GM19452 (cell line): ENCODE measurements at regions not wholly inside any gene's neighbourhood (a gene's known extent, or its start where the extent isn't known, plus 50 kb on each side); places are given as distances from the start of the nearest gene placed in this dataset.

Experiments
- ATAC-seq: cut with Tn5 transposase; IDR thresholded peaks from one replicate; pipeline ENCODE4 v1.9.1; 2021; ENCODE audit not compliant: unreplicated experiment

DNA sequence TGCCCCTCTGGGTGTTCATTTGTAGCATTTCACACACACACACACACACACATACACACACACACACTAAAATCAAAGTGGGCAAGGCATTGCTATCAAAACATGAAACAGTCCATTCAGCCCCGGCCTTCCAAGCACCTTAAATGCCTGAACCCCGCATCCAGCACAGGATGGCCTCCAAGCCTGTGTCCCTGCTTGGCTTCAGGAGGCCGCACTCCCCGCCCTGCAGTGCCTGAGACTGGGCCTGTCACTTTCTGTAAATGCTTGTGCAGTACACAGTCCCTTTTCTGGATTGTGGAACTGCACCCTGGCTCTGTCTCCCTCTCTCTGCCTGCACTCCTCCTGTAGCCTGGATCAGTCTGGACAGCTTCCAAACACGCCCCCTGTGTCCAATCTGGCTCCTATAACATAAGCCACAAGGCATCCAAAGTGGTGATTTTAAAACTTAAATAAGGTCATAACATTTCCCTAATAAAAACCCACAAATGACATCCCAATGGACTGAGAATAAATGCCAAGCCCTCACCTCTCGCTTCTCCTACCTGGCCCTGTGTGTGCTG, 972.2 kb upstream of the TMEM132C start:
- no peak for ATAC-seq

DNA sequence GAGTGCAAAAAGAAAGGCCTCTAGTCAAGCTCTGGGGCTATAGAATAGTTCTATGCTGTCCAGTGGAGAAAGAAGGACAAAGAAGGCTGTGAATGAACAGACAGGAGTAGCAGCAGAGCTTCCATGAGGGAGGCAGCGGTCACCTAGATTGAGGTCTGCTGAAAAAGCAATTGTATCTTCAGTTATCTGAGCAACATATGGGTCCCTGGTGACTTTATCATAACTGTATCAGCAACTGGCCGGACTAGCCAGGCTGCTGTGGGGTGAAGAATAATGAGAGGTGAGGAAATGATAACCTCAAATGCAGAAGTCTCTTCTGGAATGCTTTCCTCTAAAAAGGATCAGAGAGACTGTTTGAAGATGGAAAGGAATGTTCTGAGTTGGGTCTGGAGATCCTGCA, 971.3 kb upstream of the TMEM132C start:
- no peak for ATAC-seq

DNA sequence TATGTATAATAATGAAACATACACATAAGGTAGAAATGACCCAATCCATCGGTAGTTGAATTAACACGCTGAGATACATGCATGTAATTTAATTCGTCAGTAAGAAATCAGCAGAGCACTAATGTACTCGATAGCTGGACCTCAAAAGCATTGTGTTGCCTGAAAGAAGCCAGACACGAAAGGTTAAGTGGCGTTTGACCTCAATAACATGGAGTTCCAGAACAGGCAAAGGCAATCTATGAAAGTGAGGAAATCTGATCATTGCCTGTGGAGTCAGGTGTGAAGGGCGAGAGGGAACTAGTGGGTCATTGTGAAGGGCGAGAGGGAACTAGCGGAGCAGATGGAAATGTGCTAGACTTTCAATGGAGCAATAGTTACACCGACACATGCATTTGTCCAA, 970.4 kb upstream of the TMEM132C start:
- ATAC-seq, result no peak

DNA sequence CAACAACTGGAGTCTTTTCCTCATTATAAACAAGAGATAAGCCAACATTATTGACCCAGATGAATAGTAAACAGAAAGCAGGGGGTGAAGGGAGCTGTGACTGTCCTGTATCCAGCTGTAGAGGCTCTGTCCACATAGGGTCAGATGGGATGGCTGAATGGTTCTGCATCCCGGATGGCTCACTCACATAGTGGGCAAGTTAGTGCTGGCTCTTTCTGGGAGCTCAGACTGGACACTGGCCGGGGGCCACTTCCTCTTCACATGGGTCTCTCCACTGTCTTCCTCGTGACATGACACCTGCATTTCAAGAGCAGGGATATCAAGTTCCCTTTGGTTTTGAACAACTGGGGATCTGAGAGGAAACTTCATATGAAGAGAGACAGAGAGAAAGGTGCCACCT, 969.6 kb upstream of the TMEM132C start:
- ATAC-seq, result no peak

DNA sequence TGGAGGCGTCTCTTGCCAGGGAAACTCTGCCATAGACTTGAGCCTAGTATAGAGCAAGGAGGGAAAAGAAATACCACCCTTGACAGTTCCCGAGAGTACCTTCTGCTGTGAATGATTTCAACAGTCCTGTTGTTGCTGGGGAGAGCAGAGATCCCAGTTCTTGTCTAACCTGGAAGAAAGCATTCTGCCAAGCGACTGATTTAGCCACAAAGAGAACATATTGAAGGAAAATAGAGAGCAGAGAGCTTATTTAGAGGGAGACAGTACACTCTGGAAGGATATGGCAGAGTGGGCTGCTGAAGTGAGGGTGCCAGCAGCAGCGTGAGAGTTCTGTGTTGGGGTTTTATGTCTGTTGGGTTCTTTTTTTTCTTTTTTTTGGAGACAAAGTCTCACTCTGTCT, 966.9 kb upstream of the TMEM132C start:
- no peak for ATAC-seq

DNA sequence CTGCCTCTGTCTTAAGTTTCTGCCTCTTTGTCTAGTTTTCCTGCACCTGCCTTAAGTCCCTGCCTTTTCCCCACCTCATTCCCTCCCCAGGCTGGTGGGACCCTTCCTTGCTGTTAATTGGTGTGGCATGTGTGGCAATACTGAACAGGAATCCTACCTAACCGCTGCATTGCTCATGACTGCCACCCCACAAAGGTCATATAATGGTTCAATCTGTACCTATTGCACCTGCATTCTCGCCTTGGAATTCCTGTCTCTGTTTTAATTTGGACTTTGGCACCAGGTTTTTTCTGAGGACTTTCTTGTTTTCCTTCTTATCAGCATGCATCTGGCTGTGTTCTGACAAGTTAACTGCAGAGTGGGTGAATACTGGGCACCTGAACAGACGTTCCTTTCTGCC, 966.2 kb upstream of the TMEM132C start:
- no peak for ATAC-seq

DNA sequence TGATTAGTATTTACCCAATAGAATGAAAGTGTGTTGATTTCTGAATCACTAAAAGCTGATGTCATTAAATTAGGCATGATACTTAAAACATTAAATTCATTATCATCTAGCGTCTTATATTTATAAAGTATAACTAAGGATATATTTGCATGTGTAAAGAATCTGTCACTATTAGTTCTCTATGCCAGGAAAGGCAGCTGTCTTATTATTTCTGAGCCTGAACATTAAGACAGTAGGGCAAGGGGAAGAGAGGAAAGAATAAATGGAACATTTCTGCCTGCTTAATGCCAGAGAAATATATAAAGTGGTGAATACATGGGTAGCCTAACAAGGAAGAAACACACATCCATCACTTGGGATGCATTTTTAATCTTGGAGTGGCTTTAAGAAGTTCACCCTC, 965.1 kb upstream of the TMEM132C start:
- no peak for ATAC-seq

DNA sequence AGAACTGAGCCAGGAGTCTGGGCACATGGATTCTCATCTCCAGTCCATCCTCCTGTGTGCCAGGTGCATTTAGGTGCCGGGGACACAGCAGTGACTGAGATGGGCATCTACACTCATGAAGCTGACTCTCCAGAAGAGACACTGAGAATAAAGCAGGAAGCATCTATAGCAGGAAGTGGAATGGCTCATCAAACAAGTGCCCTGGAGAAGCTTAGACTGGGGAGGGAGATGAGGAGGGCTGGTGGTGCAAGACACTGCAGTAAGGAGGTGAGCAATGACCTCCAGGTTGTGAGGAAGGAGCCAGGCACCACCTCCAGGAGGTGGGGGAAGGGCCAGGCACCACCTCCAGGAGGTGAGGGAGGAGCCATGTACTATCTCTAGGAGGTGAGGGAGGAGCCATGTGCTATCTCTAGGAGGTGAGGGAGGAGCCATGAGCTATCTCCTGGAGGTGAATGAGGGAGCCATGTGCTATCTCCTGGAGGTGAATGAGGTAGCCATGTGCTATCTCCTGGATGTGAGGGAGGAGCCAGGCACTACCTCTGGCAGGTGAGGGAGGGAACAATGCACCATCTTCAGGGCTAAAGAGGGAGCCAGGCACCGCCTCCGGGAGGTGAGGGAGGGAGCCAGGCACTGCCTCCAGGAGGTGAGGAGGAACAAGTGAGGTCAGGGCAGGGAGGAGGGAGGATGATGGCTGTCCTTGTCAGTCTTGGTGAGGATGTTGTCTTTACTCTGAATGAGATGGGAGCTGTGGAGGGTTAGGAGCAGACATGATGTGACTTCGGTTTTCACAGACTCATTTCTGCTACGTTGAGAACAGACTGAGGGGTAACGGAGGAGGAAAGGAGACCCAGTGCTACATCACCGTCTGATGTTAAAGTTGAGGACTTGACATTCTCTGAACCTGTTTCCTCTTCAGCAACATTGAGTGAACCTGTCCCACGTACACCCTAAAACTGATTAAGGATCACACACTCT, 961.9 kb upstream of the TMEM132C start:
- no peak for ATAC-seq

DNA sequence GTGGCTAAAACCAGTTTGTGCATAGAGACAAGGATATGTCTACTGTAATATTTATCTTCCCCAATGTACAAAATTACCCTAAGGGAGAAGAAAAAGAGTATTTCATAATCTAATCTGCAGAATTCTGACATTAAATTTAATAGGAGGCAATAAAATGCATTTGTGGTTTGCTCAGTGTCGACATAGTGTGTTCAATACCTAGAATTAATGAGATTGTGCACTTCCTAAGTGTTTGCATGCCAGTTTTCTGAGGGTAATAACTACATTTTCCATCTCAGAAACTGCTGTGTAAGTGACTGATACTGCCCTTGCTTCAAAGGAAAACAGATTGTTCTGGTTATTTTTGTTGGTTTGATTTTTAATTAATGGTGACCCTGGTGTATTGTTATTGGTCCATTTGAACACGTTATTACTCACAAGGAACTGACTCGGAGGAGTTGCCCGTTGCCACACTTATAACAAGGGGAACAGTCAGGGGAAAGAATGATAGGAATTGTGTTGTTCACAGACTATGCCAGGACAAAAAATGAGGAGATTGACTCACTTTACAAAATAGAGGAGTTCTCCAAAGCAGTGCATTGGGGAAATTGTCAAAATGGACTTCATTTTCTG, 960.3 kb upstream of the TMEM132C start:
- ATAC-seq, result no peak

DNA sequence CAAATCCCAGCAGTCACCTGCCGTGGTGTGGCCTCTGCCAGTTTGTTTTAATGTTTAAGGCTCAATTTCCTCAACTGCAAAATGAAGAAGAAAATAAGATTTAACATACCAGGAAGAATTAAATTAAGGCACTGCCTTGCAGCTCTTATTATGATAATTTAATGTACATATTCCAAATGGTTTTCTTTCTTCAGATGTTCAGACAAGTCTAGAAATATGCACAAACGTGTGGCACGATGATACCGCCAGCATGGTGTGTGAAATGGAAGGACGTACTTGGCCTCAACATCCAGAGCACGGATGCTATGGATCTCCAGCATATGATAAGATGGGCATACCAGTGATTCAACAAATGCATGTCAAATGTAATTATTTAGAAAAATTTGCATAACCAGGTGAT, 959.4 kb upstream of the TMEM132C start:
- ATAC-seq, result no peak

DNA sequence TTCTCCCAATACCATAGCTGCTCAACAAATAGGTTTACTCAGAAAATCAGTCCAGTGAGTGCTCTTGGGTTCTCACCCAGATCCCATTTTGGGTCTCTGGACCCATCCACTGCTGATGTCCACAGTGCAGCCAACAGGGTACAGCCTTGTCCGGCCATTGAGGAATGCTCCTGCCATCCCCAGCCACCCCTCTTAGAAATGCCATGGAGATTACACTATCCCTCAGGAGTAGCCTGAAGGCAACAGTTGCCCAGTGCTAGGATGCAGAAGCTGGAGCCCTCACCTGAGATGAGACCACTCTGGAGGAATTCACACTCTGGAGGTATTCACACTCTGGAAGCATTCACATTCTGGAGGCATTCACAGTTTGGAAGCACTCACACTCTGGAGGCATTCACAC, 958.8 kb upstream of the TMEM132C start:
- ATAC-seq, result no peak

DNA sequence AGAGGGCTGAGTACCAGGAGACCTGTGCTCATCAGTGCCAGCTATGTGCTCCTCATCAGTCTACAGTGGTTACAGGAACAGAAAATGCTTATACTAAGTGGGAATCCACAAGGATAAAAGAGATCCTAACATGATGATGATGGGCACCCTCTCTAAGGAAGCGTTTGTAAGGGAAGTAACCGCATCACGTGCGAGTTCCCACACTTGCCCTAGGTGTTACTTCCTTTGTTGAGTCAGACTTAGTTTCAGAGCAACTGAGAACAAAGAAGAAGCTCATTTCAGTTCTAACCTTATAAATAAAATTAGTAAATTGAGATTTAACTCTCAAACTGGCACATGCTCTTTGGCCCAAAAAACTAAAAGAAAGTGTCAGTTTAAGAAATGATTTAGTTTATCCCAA, 956.4 kb upstream of the TMEM132C start:
- ATAC-seq, result no peak

DNA sequence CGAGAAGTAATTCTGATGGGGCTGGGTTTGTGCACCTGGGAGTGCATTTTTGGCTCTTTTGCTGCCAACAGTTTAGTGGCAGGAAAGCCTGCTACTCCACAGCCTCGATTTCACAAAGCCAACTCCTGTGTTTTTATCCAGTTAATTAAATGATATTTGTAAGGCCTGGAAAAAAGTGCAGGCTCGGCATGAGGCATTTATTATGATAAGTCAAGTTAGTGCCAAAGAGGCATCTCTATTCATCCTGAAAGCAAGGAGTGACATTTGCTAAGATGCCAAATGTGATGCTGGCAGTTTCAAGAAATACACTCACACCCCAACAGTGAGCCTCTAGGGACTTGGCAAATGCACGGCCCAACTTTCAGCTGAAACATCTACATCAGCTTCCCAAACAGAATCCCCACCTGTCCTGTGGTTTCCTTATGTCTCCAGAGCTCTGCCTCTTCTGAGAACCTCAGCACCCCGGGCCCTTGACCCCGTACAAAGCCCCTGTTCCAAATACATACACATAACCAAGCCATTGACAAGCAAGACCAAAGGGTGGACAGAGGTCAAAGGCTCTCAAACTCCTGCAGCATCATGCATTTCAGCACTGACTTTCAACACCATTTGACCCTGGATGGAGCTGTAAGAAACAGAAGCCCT, 955.1 kb upstream of the TMEM132C start:
- no peak for ATAC-seq

DNA sequence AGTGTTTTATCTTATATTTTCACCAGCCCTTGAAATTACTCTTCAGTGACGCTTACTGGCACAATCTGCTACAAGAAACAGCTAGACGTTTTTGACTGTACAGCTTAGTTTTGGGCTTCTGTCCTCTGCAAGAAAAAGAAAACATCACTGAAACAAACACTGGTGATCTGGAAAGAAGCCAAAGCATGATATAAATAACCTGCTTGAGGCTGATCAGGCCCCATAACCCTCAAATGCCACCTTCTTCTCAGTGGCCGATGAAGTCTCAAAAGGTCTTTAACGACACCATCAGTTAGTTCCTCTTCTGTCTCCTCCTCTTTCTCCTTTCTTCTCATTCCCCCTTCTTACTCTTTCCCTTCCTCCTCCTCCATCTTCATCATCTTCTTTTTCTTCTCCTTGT, 942.3 kb upstream of the TMEM132C start:
- no peak for ATAC-seq

DNA sequence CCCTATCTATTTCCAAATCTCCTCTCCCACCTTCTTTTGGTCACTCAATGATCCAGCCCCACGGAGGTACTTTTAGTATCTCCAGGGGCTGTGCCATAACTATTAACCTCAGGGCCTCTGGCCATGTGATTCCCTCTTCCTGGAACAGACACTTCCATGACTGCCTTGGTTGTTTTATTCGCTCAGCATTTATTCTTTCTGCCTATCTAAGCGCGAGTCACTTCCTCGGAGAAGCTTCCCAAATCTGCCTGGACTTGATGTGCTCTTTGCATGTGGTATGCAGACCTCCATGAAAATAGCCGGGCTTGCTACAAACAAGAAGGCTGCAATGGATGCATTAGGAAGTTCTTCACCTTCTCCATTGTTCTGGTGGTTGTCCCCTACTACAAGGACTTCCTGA, 939.0 kb upstream of the TMEM132C start:
- no peak for ATAC-seq

DNA sequence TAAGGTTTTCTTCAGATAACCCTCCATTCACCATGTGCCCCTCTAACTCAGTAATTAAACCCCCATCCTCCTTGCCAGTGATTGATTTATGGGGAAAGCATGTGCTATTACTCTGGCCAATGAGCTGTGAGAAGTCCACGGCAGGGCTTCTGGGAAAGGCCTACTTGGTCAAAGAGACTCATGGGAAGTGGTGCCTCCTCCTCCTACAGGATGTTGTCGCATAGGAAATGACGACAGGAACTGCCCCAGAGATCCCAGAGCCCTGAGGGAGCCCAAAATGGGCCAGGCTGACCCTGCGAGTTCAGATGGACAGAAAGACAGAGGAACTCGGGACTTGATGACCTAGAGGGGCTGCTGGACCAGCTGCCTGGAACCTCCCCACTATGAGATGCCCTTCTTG, 938.1 kb upstream of the TMEM132C start:
- ATAC-seq, result no peak

DNA sequence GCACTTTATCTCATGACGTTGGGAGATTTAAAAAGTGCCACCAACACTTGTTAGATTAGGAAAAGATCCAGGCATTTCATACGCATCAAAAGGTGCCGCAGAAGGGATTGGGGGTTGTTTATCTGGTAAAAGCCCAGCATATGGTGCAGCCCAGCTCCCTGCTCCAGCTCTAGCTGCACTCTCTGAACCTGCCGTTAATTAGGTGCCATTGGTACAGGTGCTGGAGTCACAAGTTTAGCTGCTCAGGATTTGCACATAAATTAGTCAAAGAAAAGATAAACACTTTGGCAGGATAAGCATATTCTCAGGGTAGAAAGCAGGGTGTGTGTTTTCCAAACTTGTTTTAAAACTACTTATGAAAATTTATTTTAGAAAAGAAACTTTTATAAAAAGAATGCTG, 932.6 kb upstream of the TMEM132C start:
- no peak for ATAC-seq

DNA sequence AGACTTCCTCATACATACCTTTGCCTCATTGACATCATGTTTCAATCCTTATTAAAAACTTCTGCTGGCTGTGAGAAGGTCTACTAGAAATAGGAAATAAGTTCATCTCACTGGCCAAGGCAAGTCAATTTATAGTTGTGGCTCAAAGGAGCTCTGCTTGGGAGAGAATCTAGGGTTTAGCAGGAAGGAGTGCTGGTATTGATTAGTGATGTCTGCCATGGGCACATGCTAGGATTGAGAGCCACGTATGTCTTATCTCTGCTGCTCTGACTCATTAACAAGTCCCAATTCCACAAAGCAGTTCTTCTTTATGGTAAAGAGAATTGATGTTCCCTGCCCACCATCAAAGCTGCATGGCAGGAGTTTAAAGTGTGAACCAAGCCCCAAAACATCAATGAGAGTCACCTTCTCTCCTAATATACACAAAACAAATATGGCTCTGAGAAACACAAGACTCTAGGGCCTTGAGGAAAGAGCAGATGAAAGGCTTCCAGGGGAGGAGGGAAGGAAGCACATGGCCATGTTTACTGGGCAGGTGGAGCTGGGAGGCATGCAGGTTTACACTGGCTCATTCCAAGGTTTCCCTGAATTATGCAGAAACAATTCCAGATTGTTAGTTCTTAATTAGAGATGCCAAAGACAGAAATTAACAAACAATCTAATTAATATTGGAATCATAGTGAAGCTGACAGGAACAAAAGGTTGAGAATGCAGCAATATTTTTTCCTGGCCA, 931.9 kb upstream of the TMEM132C start:
- ATAC-seq, result no peak

DNA sequence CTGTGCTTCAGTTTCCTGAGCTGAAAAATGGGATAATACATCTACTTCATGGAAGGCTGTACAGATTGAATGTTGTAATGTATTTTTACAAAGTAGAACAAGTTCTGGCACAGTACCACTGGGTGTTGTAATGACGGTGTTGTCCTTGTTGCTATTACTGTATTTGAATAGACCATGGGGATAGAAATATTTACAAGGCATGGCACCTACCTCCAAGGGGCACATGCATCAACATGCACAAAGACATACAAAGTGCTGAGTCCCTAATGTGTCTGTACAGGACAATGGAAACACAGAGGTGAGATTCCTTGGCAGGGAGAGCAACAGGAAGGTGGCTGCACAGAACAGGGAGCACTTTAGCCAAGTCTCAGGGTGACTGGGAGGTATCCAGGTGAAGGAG, 930.6 kb upstream of the TMEM132C start:
- no peak for ATAC-seq

DNA sequence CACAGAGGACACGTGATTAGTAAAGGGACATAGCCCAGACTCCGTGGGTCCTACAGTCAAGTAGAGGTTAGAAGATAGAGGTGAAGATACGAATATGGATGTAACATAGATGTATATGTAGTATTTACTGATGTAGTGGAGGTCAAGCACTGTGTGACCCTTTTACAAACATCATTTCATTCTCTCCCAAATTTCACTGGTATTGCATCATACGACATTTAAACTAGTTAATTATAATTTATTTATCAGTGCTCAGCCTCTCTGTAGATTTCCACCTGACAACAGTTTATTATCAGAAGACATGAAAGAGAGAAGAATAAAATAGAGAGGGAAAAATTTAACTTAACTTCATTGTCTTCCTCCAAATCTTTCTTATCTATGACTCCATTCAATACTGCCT, 927.9 kb upstream of the TMEM132C start:
- no peak for ATAC-seq

DNA sequence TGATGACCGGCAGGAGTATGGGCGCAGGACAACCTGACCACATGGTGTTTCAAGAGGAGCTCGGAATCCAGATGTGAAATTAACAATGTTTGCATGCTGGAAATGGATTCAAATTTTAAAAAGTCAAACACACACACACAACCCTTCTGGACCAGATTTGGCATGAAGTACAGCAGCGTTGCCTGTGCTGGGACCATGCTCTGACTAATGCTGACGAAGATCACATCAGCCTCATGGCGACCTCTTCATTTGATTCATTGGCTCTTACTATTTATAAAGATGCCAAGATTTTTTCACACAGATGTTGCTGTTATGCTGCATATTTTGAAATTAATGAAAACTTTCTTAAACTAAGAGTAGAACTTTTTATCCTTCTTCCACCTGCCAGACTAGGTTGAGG, 926.6 kb upstream of the TMEM132C start:
- no peak for ATAC-seq
